GM15510 (cell line): ENCODE measurements at regions not wholly inside any gene's neighbourhood (a gene's known extent, or its start where the extent isn't known, plus 50 kb on each side); places are given as distances from the start of the nearest gene placed in this dataset.

Experiments
- POLR2A ChIP-seq: IDR thresholded peaks from 3 replicates; pipeline ENCODE4 v1.6.1; 2011; ENCODE audit warnings: borderline replicate concordance; ENCODE audit not compliant: insufficient read length; ENCODE audit errors: extremely low read depth

DNA sequence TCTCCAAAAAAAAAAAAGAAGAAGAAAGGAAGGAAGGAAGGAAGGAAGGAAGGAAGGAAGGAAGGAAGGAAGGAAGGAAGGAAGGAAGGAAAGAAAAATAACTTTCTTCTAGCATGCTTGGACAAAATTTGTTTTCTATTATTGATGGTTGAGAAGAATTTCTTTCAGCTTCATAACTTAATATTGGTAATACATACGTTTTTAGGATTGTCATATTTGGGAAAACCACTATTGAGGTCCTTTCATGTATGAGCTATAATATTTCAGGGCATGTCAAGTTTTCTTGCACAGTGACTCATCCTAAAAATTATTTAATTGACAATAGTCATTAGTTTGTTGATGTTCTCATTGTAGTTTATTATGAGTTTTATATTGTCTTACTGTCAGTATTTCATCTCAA is 66.4 kb upstream of the PKDCC start:
- TF ChIP-seq POLR2A, result no peak

DNA sequence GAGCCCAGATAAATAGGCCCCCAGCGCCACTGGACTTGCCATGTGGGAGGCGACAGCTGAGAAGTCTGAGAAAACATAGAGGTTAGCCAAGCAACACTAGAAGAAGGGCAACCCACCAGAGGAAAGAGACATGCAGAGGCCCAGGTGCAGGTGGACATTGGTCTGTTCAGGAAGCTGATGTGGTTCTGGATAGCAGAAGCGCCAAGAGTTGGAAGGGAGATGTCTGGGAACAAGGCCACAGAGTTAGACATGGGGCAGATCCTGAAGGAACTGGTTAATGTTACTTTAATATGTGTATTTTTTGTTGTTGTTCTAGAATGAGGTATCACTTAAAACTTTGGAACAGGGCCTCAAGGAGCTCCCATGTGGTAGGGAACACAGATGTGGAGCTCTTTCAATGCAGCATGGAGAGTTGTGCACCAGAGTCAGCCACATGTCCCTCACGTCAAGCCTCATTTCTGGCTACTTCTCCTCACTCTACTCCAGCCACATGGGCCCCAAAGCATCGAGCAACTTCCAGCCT is 62.2 kb upstream of the PKDCC start:
- no peak for TF ChIP-seq POLR2A

DNA sequence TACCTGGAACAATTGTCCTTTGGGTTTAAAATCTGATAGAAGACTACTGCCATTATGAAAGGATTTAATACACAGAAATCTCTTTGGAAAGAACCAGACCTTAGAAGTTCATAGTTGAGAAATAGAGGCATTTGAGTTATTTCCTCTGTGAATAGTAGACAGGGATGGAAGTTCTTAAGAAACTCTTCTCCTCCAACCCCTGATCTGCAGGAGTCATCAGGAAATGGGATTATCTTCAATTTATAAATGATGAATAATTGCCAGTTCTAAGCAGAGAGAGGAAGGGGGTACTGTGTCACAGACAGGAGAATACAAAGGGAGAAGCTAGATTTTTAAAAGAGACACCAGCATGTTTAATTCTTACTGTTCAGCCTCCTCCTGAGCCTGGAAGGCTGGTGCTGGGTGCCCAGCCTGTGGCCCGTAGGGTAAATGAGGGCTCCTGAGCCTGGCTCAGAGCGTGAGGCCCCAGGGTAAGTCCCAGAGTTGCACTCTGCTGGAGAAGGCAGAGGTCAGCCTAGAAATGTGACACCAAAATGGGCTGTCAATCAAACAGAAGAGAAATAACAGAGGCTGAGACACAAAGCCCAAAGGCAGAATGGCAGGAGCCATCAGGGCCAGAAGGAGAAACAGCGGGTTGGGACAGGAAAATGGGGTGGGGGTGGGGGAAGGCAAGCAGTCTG is 58.2 kb upstream of the PKDCC start:
- TF ChIP-seq POLR2A, result no peak

GRCh38 chr2:41990245-41990644 is 57.6 kb upstream of the PKDCC start:
- TF ChIP-seq POLR2A, result no peak

DNA sequence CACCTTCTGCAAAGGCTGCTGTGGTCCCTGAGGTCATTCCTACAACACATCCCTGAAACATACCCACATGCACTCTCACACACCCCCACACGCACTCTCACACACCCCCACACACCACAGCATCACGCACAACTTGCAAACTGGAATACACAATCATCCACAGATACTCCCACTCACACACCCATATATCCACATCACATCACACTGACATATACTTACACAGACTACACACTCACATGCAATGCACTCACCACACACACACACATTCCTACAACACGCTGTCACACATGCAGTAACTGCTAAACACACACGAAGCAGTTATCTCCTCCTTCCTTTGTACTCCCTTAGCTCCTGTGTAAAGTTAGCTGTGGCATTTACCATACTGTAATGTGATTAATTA is 57.1 kb upstream of the PKDCC start:
- no peak for TF ChIP-seq POLR2A

- TF ChIP-seq POLR2A, result no peak
Observed at GRCh38 chr2:41992056-41992642, 55.7 kb upstream of the PKDCC start.

- no peak for TF ChIP-seq POLR2A
Observed at GRCh38 chr2:41992671-41993434, 55.0 kb upstream of the PKDCC start.

DNA sequence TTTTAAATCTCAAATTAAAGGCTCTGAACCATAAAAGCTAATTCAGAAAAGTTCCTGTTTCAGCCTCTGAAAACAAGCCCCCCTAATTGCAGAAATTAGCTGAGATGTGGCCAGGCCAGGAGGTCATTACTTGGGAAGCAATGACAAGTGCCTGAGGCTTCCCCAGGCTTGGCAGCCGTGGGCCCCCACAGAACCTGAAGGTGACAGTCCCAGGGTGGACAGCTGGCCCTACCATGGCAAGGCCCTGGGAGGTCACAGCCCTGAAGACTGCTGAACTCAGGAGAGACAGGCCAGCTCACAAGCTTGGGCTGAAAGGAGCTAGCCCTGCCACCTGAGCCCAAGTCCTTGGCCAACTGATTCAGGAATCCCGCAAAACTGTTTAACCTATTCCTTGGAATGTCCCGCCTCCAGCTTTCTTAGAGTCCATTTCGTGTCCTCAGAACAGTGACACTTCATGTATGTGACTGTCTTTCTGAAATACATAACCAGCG is 54.3 kb upstream of the PKDCC start:
- TF ChIP-seq POLR2A, result no peak

DNA sequence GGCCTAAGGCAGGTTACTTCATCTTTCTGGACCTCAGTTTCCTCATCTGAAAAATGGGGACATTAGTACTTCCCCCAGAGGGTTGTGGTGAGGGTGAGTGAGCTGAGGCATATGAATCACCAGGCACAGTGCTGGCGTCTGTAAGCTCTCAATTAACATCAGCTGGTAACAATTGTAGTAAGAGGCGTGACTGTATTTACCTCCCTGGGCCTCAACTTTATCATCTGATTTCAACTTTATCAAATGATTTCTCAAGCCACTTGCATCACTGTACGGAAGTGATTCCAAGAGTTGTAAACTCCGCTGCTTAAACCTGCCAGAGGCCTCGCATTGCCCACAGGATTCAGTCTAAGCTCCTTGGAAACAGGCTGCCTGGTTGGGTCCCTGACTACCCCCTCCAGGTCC is 53.6 kb upstream of the PKDCC start:
- no peak for TF ChIP-seq POLR2A

GRCh38 chr2:41994661-41995060 is 53.2 kb upstream of the PKDCC start:
- TF ChIP-seq POLR2A, result no peak

GRCh38 chr2:41997561-41997960 is 50.3 kb upstream of the PKDCC start:
- no peak for TF ChIP-seq POLR2A
